SK-N-MC (cell line): ENCODE measurements at regions not wholly inside any gene's neighbourhood (a gene's known extent, or its start where the extent isn't known, plus 50 kb on each side); places are given as distances from the start of the nearest gene placed in this dataset.

ENCODE experiments used
- EZH2 ChIP-seq: fragments of 200-600 bp; sonication (generic); IDR thresholded peaks from one replicate; pipeline ENCODE4 v1.6.1; 2017; ENCODE audit warnings: antibody characterized with exemption
- POLR2AphosphoS5 ChIP-seq: IDR thresholded peaks from 2 replicates; pipeline ENCODE4 v1.6.1; 2012; ENCODE audit warnings: mild to moderate bottlenecking, low read depth, low read length, borderline replicate concordance

DNA sequence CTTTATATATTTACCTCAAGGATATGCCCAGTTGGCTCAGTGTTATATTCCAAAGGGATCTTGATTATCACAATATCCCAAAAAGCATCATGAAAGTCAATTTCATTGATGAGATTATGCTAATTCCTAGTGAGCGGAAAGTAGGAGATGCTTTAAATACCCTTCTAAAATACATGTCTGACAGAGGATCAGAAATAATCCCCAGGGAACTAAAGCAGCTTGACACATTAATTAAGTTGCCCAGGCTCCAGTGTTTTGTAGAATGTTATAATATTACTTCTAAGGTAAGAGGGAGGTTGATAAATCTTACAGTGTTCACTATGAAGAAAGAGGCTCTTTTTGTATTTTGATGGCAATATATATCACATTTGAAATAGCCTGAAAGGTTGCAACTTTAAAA, 767.5 kb upstream of the ROBO1 start:
- TF ChIP-seq POLR2AphosphoS5 (no peak), EZH2 (no peak)
